ENCODE measurements at regions not wholly inside any gene's neighbourhood (a gene's known extent, or its start where the extent isn't known, plus 50 kb on each side); places are given as distances from the start of the nearest gene placed in this dataset.
"Not testable (repeated sequence)": the region's sequence is repeated elsewhere in the genome, so short reads cannot be mapped to it uniquely, and the experiment has no call there.

DNA sequence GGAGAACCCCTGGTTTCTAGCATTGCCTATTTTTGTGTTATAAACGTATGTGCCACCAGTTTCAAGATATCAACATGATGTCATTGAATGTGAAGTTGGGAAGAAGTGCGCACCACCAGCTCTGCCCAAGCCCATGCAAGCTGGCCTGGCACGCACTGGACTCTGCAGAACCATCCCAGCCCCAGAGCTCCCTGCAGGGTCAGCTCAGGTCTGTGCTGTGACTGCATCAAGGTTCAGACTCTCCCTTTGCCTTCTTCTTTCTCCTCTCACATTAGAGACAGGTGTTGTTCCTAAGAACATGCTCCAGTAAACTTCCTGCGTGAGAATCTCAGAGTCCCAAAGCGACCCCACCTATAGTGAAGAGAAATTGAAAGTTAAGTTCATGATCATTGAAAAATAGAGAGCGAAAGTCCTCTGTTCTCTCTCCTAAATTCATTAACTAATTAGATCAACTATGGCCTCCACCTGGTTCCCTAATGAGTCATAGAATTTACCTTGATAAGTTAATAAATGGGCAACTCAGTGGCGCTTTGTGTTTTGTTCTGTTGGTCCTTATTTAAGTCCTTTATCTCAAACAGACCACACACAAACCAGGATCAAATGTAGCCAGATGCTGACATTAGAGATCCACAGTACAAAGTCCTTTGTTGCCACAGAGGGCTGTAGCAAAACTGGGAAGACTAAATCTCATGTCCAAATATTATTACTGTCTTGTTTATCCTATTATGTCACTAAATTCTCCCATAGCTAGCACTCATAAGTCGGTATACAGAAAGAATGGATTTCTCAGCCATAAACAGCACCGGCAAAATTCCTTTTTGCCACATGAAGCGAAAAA is 432.3 kb downstream of the STK39 start:
- Histone ChIP-seq H3K36me3 (ENCODE audit: low read depth) (no peaks in the 10 kb centered on the region), H3K9me2 (ENCODE audit: insufficient read depth) (no peaks in the 10 kb centered on the region), H3K79me2 (ENCODE audit: insufficient read depth) (no peaks in the 10 kb centered on the region), H3K9me3 (ENCODE audit: low read depth) (no peaks in the 10 kb centered on the region), H3K4me1 (ENCODE audit: insufficient read depth) (no peaks in the 10 kb centered on the region), H3K27me3 (replicated peaks; ENCODE audit: insufficient read depth) (no peaks in the 10 kb centered on the region), H3F3A (ENCODE audit: insufficient read depth) (no peaks in the 10 kb centered on the region), H4K20me1 (ENCODE audit: insufficient read depth) (no peaks in the 10 kb centered on the region), H3K27ac (no peak overlapping the region), H3K4me2 (ENCODE audit: unreplicated experiment) (no peak overlapping the region), H3K9ac (no peak overlapping the region), H2AFZ (no peak overlapping the region), H3K4me3 (no peak overlapping the region)
- no peak for DNase-seq
- 35 to 41% methylated on average over 10 of the region's 10 CpGs for WGBS, 2 experiments (ENCODE audit: low coverage in 1 of 2, low lambda C conversion rate in 2 of 2, missing lambda C conversion rate in 2 of 2)
- no peak for TF ChIP-seq EZH2phosphoT487 (IDR thresholded peaks at IDR 0.05; ENCODE audit: insufficient read depth, low read depth)
- TF ChIP-seq EZH2 (IDR thresholded peaks at IDR 0.05; ENCODE audit: insufficient read depth, poor library complexity, severe bottlenecking) = no peak
- in situ Hi-C loops (cut with MboI) = no loop called here

DNA sequence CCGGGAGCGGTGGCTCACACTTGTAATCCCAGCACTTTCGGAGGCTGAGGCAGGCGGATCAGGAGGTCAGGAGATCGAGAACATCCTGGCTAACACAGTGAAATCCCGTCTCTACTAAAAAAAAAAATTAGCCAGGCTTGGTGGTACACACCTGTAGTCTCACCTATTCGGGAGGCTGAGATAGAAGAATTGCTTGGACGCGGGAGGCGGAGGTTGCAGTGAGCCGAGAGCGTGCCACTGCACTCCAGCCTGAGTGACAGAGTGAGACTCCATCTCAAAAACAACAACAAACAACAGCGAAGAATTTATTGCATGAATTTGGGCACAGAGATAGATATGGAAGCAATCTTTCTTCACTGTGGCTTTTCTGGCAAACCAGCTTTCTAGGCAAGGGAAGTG is 432.9 kb downstream of the STK39 start:
- H3F3A ChIP-seq (ENCODE audit: insufficient read depth); H3K4me1 ChIP-seq (ENCODE audit: insufficient read depth); in situ Hi-C loops (cut with MboI); H4K20me1 ChIP-seq (ENCODE audit: insufficient read depth); H3K27me3 ChIP-seq (replicated peaks; ENCODE audit: insufficient read depth); H3K4me2 ChIP-seq (ENCODE audit: unreplicated experiment); H2AFZ ChIP-seq; H3K27ac ChIP-seq; DNase-seq; H3K4me3 ChIP-seq; H3K9me3 ChIP-seq (ENCODE audit: low read depth); H3K79me2 ChIP-seq (ENCODE audit: insufficient read depth); H3K9me2 ChIP-seq (ENCODE audit: insufficient read depth); H3K9ac ChIP-seq; H3K36me3 ChIP-seq (ENCODE audit: low read depth): not testable (repeated sequence)
- WGBS, 2 experiments (ENCODE audit: low coverage in 1 of 2, low lambda C conversion rate in 2 of 2, missing lambda C conversion rate in 2 of 2) = 57 to 63% methylated on average over 13 of the region's 13 CpGs

- H3F3A ChIP-seq (ENCODE audit: insufficient read depth); H3K4me3 ChIP-seq; H2AFZ ChIP-seq; H3K79me2 ChIP-seq (ENCODE audit: insufficient read depth); H3K36me3 ChIP-seq (ENCODE audit: low read depth); H3K4me2 ChIP-seq (ENCODE audit: unreplicated experiment); DNase-seq; H3K9me3 ChIP-seq (ENCODE audit: low read depth); H4K20me1 ChIP-seq (ENCODE audit: insufficient read depth); H3K27ac ChIP-seq; H3K9ac ChIP-seq; in situ Hi-C loops (cut with MboI); H3K27me3 ChIP-seq (replicated peaks; ENCODE audit: insufficient read depth); H3K9me2 ChIP-seq (ENCODE audit: insufficient read depth); H3K4me1 ChIP-seq (ENCODE audit: insufficient read depth): not testable (repeated sequence)
- 41 to 59% methylated on average over 9 of the region's 9 CpGs for WGBS, 2 experiments (ENCODE audit: low coverage in 1 of 2, low lambda C conversion rate in 2 of 2, missing lambda C conversion rate in 2 of 2)
Measured at GRCh38 chr2:167809799-167810198, 437.6 kb downstream of the STK39 start.

- Histone ChIP-seq H3K9me3 (ENCODE audit: low read depth) (no peaks in the 10 kb centered on the region), H4K20me1 (ENCODE audit: insufficient read depth) (no peaks in the 10 kb centered on the region), H3K9me2 (ENCODE audit: insufficient read depth) (no peaks in the 10 kb centered on the region), H3K4me1 (ENCODE audit: insufficient read depth) (no peaks in the 10 kb centered on the region), H3K36me3 (ENCODE audit: low read depth) (no peaks in the 10 kb centered on the region), H2AFZ (no peak overlapping the region), H3K27me3 (replicated peaks; ENCODE audit: insufficient read depth) (no peaks in the 10 kb centered on the region), H3K4me2 (ENCODE audit: unreplicated experiment) (no peak overlapping the region), H3K79me2 (ENCODE audit: insufficient read depth) (no peaks in the 10 kb centered on the region), H3K9ac (no peak overlapping the region), H3F3A (ENCODE audit: insufficient read depth) (no peaks in the 10 kb centered on the region), H3K27ac (no peak overlapping the region), H3K4me3 (no peak overlapping the region)
- 34 to 35% methylated on average over 8 of the region's 8 CpGs for WGBS, 2 experiments (ENCODE audit: low coverage in 1 of 2, low lambda C conversion rate in 2 of 2, missing lambda C conversion rate in 2 of 2)
- TF ChIP-seq EZH2 (IDR thresholded peaks at IDR 0.05; ENCODE audit: insufficient read depth, poor library complexity, severe bottlenecking) = no peak
- no peak for TF ChIP-seq EZH2phosphoT487 (IDR thresholded peaks at IDR 0.05; ENCODE audit: insufficient read depth, low read depth)
- in situ Hi-C loops (cut with MboI) = no loop called here
- DNase-seq = no peak
Measured at GRCh38 chr2:167803449-167803988, 443.9 kb downstream of the STK39 start.

All from GM23248 (cell line).